Testis (tissue), 2 donors: ENCODE measurements at regions not wholly inside any gene's neighbourhood (a gene's known extent, or its start where the extent isn't known, plus 50 kb on each side); places are given as distances from the start of the nearest gene placed in this dataset.

ENCODE experiments used
- DNase-seq: peaks from one replicate; pipeline ENCODE4 v3.0.0-alpha.2; 2019
- H3K27ac ChIP-seq, 2 donors: fragments of 200-600 bp; sonication (generic); one replicate each; pipeline ENCODE4 v1.5.1; 2019
- H3K27me3 ChIP-seq: fragments of 200-600 bp; sonication (generic); one replicate; pipeline ENCODE4 v1.5.1; 2019
- H3K36me3 ChIP-seq: fragments of 200-600 bp; sonication (generic); one replicate; pipeline ENCODE4 v1.5.1; 2017; ENCODE audit warnings: low read depth; ENCODE audit errors: missing control alignments
- H3K4me1 ChIP-seq: fragments of 200-600 bp; sonication (generic); one replicate; pipeline ENCODE4 v1.5.1; 2019
- H3K4me3 ChIP-seq, 2 donors: fragments of 200-600 bp; sonication (generic); one replicate each; pipeline ENCODE4 v1.5.1; 2017 to 2019
- H3K9me3 ChIP-seq: fragments of 200-600 bp; sonication (generic); one replicate; pipeline ENCODE4 v1.5.1; 2017
- CTCF ChIP-seq, 3 experiments: fragments of 450-650 bp in 2 of 3; fragments of 200-600 bp in 1 of 3; sonication (generic) in 1 of 3; IDR thresholded peaks; one replicate each; pipeline ENCODE4 v1.5.1; 2016 to 2019; ENCODE audit warnings: antibody characterized with exemption in 3 of 3, mild to moderate bottlenecking in 2 of 3, moderate library complexity in 1 of 3
- POLR2A ChIP-seq: fragments of 450-650 bp; IDR thresholded peaks from one replicate; pipeline ENCODE4 v1.6.1; 2017; ENCODE audit warnings: antibody characterized with exemption, mild to moderate bottlenecking, moderate library complexity
- WGBS, 2 donors: methylation state at CpG; one replicate each; pipeline ENCODE4 v1.1.5; 2018; 5-methylcytosine and 5-hydroxymethylcytosine counted together
- intact Hi-C: fragments of 100-400 bp; cut with DNase I; formaldehyde crosslinking; loops from one replicate; pipeline ENCODE4 v1.15.1; 2023; ENCODE audit warnings: low total_unique reads

GRCh38 chr19:5224480-5224879, 116.1 kb downstream of the PTPRS start:
- Histone ChIP-seq H3K36me3 (no peaks in the 10 kb centered on the region), H3K4me1 (no peaks in the 10 kb centered on the region), H3K4me3 (no peak overlapping the region), H3K27ac (no peak overlapping the region), H3K9me3 (no peaks in the 10 kb centered on the region), H3K27me3 (no peaks in the 10 kb centered on the region)
- intact Hi-C loops: no loop called here
- DNase-seq: no peak
- 79 to 96% methylated on average over 6 of the region's 6 CpGs for WGBS, 2 donors
- TF ChIP-seq POLR2A (no peak), CTCF (IDR thresholded peaks at IDR 0.05) (no peak)

- Histone ChIP-seq H3K27me3 (no peaks in the 10 kb centered on the region), H3K4me1 (no peaks in the 10 kb centered on the region), H3K4me3 (no peak overlapping the region), H3K27ac (no peak overlapping the region), H3K9me3 (no peaks in the 10 kb centered on the region), H3K36me3 (no peaks in the 10 kb centered on the region)
- DNase-seq: no peak
- 78 to 80% methylated on average over 37 to 52 of the region's 53 CpGs for WGBS, 2 donors
- no peak for TF ChIP-seq POLR2A
- TF ChIP-seq CTCF (IDR thresholded peaks at IDR 0.05): no peak
- intact Hi-C loops: no loop called here
Observed at GRCh38 chr19:5222821-5223321, 117.7 kb downstream of the PTPRS start.

GRCh38 chr19:5222178-5222577, 118.4 kb downstream of the PTPRS start:
- Histone ChIP-seq H3K27me3 (no peaks in the 10 kb centered on the region), H3K4me3 (no peak overlapping the region), H3K36me3 (no peaks in the 10 kb centered on the region), H3K27ac (no peak overlapping the region), H3K9me3 (no peaks in the 10 kb centered on the region), H3K4me1 (no peaks in the 10 kb centered on the region)
- intact Hi-C loops: no loop called here
- no peak for DNase-seq
- WGBS, 2 donors: 69 to 95% methylated on average over 9 to 22 of the region's 22 CpGs
- TF ChIP-seq POLR2A (no peak), CTCF (IDR thresholded peaks at IDR 0.05) (no peak)

- 94 to 96% methylated on average over 13 to 16 of the region's 16 CpGs for WGBS, 2 donors
- Histone ChIP-seq H3K4me3 (no peak overlapping the region), H3K27me3 (no peaks in the 10 kb centered on the region), H3K27ac (no peak overlapping the region), H3K36me3 (no peaks in the 10 kb centered on the region), H3K4me1 (no peaks in the 10 kb centered on the region), H3K9me3 (no peaks in the 10 kb centered on the region)
- no peak for DNase-seq
- intact Hi-C loops: no loop called here
- TF ChIP-seq POLR2A (no peak), CTCF (IDR thresholded peaks at IDR 0.05) (no peak)
Observed at GRCh38 chr19:5220866-5221265, 119.7 kb downstream of the PTPRS start.

- Histone ChIP-seq H3K4me3 (no peak overlapping the region), H3K27ac (no peak overlapping the region), H3K36me3 (no peaks in the 10 kb centered on the region), H3K27me3 (no peaks in the 10 kb centered on the region), H3K4me1 (no peaks in the 10 kb centered on the region), H3K9me3 (no peaks in the 10 kb centered on the region)
- intact Hi-C loops: no loop called here
- no peak for DNase-seq
- 87 to 96% methylated on average over 4 to 5 of the region's 5 CpGs for WGBS, 2 donors
- no peak for TF ChIP-seq POLR2A
- no peak for TF ChIP-seq CTCF (IDR thresholded peaks at IDR 0.05)
Observed at GRCh38 chr19:5220361-5220760, 120.3 kb downstream of the PTPRS start.
